DMS 273 treated with DMSO at 0.1 percent for 48 hours (cell line): ENCODE measurements at regions not wholly inside any gene's neighbourhood (a gene's known extent, or its start where the extent isn't known, plus 50 kb on each side); places are given as distances from the start of the nearest gene placed in this dataset.
"Not testable (repeated sequence)": the region's sequence is repeated elsewhere in the genome, so short reads cannot be mapped to it uniquely, and the experiment has no call there.

Experiments
- DNase-seq: peaks from one replicate; lab custom pipeline; 2025; lab: John Stamatoyannopoulos, UW

- DNase-seq: no peak
Measured at GRCh38 chr14:46147452-46147851, 504.1 kb downstream of the RPL10L start.

DNA sequence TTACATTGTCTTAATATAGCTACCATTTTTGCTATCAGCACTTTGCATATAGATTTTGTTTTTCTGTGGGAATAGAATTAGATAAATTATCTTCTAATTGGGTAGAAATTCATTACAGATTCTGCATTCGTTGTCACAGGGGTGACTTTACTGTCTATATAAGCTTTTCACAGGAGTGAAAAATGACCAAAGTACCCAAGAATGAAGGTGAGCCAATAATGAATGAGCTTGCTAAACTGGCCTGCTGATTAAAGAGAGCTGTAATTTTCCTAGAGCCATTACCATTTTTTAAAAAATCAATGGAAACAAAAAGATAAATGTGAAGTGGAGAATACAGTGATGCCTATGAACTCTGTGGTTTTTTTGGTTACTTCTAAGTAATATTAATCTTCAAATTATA, 504.6 kb downstream of the RPL10L start:
- DNase-seq: no peak

GRCh38 chr14:46140445-46140844, 511.1 kb downstream of the RPL10L start:
- no peak for DNase-seq

DNA sequence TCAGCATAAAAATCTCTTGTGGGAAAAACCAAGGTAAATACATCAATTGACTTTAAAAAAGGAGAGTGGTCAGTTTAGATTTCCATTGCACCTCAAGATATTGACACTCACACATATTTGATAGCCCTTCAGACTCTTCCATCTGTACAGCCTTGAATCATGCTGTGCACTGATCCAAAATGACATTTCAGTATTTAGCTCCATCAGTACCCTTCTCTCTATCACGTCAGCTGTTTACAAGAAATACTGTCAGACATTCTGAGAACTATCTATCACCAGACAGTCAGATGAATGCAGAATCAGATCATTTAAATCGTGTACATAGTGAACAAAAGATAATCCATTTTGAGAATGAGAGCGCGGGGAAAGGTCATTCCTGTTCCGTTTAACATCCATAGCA, 511.9 kb downstream of the RPL10L start:
- no peak for DNase-seq

GRCh38 chr14:46137786-46138185, 513.8 kb downstream of the RPL10L start:
- DNase-seq: no peak

DNA sequence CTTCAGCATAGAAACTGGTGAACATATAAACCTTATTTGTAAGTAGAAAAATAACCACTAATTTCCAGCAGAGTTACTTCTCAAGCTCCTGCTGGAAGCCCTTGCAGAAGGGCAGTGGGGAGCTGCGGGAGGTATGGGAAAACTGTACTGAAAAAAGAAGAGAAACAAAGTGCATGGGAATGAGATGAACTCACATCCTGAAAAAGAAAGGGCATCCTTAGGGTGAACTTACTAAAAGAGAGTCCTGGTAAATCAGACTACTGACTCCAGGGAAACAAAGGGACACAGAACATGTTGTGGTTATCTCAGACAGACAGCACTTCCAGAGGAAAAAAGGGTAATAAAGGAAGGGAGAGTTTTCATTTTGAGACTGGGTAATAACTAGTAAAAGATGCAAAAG, 515.1 kb downstream of the RPL10L start:
- no peak for DNase-seq

DNA sequence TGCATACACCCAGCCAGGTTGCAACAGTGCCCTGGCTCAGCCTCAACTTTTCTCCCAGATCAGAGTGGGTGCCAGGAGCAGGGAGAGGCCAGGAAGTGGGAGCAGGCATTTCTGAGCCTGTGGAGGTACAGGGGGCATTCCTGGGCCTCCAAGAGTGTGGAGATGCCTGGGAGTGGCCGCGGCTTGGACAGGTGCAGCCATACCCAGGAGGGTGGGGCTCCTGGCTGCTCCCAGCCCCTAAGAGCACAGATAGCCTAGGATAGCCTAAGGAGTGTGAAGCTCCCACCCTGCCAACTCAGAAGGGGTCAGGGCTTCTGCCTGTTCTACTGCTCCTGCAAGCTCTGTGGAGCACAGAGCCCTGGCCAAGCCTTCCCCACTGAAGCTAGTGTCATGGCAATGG, 543.4 kb downstream of the RPL10L start:
- DNase-seq: no peak

DNA sequence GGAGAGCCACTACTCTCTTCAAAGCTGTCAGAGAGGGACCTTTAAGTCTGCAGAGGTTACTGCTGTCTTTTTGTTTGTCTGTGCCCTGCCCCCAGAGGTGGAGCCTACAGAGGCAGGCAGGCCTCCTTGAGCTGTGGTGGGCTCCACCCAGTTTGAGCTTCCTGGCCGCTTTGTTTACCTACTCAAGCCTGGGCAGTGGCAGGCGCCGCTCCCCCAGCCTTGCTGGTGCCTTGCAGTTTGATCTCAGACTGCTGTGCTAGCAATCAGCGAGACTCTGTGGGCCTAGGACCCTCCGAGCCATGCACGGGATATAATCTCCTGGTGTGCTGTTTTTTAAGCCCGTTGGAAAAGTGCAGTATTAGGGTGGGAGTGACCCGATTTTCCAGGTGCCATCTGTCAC, 550.7 kb downstream of the RPL10L start:
- not testable (repeated sequence) for DNase-seq

- DNase-seq: no peak
Measured at GRCh38 chr14:46091819-46092218, 559.8 kb downstream of the RPL10L start.

GRCh38 chr14:46087604-46088003, 564.0 kb downstream of the RPL10L start:
- no peak for DNase-seq

DNA sequence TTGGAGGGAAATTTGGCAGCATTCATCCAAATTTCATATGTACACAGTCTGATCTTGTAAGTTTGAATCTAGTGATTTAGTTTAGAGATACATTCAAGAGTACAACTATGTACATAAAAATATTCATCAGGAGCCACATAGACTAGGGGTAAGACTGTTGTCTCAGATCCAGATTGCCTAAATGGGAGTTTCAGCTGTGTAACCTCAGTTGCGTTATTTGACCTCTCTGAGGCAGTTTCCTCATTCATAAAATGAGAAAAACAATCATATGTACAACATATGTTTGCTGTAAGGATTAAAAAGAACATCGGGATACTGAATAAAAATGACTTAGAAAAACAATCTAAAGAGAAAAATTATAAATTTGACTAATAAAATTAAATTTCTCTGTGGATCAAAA, 577.5 kb downstream of the RPL10L start:
- DNase-seq: no peak

DNA sequence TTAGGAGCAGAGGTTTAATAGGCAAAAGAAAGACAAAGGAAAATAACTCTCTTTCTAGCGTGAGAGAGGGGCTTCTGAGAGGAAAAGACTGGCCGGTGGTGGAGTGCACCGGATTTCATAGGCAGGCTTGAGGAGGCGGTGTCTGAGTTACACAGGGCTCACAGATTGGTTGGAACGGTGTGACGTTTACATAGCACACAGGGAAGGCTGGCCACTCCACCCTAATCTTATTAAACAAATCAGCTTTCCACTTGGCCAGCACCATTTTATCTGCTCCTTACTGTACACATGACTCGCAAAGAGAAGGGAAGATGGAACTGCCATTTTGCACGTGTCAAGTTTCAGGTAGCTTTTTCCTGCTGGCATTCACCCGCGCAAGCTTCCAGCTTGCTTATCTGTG, 587.7 kb downstream of the RPL10L start:
- DNase-seq: no peak

DNA sequence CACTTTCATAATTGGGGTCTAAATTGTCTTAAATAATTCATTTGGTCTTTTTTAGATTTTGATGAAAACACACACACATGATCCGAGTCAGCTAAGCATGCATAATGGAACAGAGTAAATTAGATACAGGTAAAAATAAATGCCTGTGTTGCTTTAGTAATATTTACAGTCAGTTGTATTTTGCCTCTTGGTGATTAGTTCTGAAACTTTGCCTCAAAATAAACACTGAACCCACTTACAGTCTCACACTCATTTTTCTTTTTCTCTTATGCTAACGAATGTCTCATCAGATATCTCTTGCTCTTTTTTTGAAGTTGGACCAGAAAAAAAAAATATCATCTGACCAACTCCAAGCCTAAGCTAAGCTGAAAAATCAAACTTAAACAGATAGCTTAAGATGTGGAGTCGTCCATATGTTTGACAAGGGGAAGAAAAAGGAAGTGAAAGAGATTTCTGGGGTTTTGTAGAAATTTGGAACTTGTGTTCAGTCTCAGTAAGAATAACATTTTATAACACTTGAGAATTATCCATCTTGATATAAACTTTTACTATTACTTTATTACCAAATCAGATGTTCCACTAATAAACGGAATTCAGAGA, 592.5 kb downstream of the RPL10L start:
- no peak for DNase-seq

GRCh38 chr14:46057799-46058198, 593.8 kb downstream of the RPL10L start:
- DNase-seq: no peak

GRCh38 chr14:46054526-46054925, 597.1 kb downstream of the RPL10L start:
- no peak for DNase-seq

- no peak for DNase-seq
Measured at GRCh38 chr14:46053221-46053620, 598.4 kb downstream of the RPL10L start.

- no peak for DNase-seq
Measured at GRCh38 chr14:46051796-46052195, 599.8 kb downstream of the RPL10L start.

DNA sequence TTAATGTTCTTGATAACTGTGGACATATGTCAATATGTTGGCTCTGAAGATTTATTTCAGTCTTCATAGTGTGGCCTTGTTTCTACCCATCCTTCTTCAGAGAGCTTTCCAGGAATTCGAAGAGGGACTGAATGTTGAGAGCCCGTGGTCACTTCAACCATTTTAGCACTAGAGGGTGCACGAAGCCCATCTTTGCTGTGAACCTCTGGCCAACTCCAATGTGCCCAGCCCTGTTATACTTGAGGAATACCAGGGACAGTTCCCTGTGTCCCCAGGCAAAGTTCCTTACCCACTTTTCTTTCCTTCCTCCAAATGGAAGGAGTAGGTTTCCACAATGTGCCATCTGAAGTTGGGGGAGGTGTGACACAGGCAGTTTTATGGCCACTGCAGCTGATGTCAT, 603.5 kb downstream of the RPL10L start:
- DNase-seq: no peak

- DNase-seq: no peak
Measured at GRCh38 chr14:46036099-46036498, 615.5 kb downstream of the RPL10L start.

- DNase-seq: no peak
Measured at GRCh38 chr14:46034305-46034704, 617.3 kb downstream of the RPL10L start.

DNA sequence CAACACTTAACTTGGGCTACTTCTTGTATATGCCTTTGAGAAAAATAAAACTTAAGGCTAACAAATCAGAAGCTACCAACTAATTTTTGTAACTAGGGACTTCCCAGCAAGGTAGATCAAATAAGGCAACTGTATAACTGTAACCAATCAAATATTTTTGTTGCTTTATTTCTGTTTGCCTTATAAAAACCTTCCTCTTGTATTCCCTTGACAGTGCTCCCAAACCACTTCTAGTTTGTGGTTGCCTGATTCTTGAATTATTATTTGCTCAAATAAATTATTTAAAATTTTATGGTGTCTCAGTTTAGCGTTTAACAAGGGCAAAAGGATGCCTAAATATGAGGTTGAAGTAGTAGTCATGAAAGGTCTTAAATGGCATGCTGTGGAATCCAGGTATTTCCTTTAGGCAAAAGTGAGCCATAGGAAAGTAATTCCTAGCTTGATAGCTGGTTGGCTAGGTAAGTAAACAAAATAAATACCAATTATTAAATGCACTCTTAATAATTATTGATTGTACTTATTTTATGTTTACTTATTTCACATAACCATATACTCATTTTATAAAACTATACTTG, 632.6 kb downstream of the RPL10L start:
- no peak for DNase-seq

- DNase-seq: no peak
Measured at GRCh38 chr14:46008348-46008747, 643.2 kb downstream of the RPL10L start.

GRCh38 chr14:45998554-45998953, 653.0 kb downstream of the RPL10L start:
- DNase-seq: no peak

GRCh38 chr14:45990252-45990651, 661.3 kb downstream of the RPL10L start:
- DNase-seq: no peak
